HEK293 (cell line): ENCODE measurements at regions not wholly inside any gene's neighbourhood (a gene's known extent, or its start where the extent isn't known, plus 50 kb on each side); places are given as distances from the start of the nearest gene placed in this dataset.
A peak's percentile ranks its signal among the peaks of the same experiment; 100 is the strongest.

Experiments used
- CTCF ChIA-PET: fragments of 350-600 bp; formaldehyde crosslinking; extraction: SDS; loops from one replicate; lab custom pipeline; 2021; ENCODE audit warnings: antibody characterized with exemption; lab: Yijun Ruan, JAX
- POLR2A ChIA-PET: fragments of 300-600 bp; formaldehyde crosslinking; extraction: SDS; loops from one replicate; lab custom pipeline; 2020; ENCODE audit warnings: antibody characterized with exemption, inconsistent platforms; lab: Yijun Ruan, JAX
- H3K27ac ChIP-seq: fragments of 200-500 bp; sonication (Bioruptor generic); 2 replicates; pipeline ENCODE4 v1.5.1; 2014; ENCODE audit warnings: low read depth, low read length, control low read depth, inconsistent platforms; ENCODE audit errors: extremely low read depth
- H3K36me3 ChIP-seq, 2 experiments: fragments of 200-500 bp in 1 of 2; sonication (Bioruptor generic) in 1 of 2; 1 replicate in 1 of 2; 2 replicates in 1 of 2; pipeline ENCODE4 v1.5.1; 2014 to 2017; ENCODE audit warnings: inconsistent platforms in 2 of 2, low read length in 2 of 2; ENCODE audit not compliant: control insufficient read depth in 2 of 2, insufficient read depth in 1 of 2
- H3K4me1 ChIP-seq: fragments of 200-500 bp; sonication (Bioruptor generic); 2 replicates; pipeline ENCODE4 v1.5.1; 2014; ENCODE audit warnings: mild to moderate bottlenecking, low read length, inconsistent platforms; ENCODE audit not compliant: control insufficient read depth, insufficient read depth
- H3K4me3 ChIP-seq: 2 replicates; pipeline ENCODE4 v1.5.1; 2011; ENCODE audit warnings: low read depth, mild to moderate bottlenecking, control low read depth, low read length, moderate library complexity
- H3K9me3 ChIP-seq: fragments of 200-500 bp; sonication (Bioruptor generic); 2 replicates; pipeline ENCODE4 v1.5.1; 2014; ENCODE audit warnings: low read depth, low read length, inconsistent platforms; ENCODE audit not compliant: control insufficient read depth, insufficient read depth
- GFI1B ChIP-seq: fragments of 450-650 bp; formaldehyde crosslinking; IDR thresholded peaks from 2 replicates; pipeline ENCODE4 v1.5.1; 2016; ENCODE audit warnings: missing biosample characterization, missing genetic modification characterization
- GLIS1 ChIP-seq: fragments of 450-650 bp; formaldehyde crosslinking; IDR thresholded peaks from 2 replicates; pipeline ENCODE4 v1.5.1; 2016; ENCODE audit warnings: missing biosample characterization, missing genetic modification characterization
- HOXC10 ChIP-seq: sonication (generic); formaldehyde crosslinking; IDR thresholded peaks from 2 replicates; pipeline ENCODE4 v1.8.1; 2023; ENCODE audit warnings: mild to moderate bottlenecking, missing genetic modification reagents
- HOXD13 ChIP-seq: sonication (generic); formaldehyde crosslinking; IDR thresholded peaks from 2 replicates; pipeline ENCODE4 v1.8.0; 2022; ENCODE audit warnings: missing genetic modification reagents, borderline replicate concordance
- KLF17 ChIP-seq: fragments of 450-650 bp; formaldehyde crosslinking; IDR thresholded peaks from 2 replicates; pipeline ENCODE4 v1.5.1; 2016; ENCODE audit warnings: missing biosample characterization, missing genetic modification characterization
- PRDM2 ChIP-seq: fragments of 450-650 bp; formaldehyde crosslinking; IDR thresholded peaks from 2 replicates; pipeline ENCODE4 v1.5.1; 2016; ENCODE audit warnings: missing biosample characterization, missing genetic modification characterization, borderline replicate concordance
- ZFP3 ChIP-seq: fragments of 450-650 bp; formaldehyde crosslinking; IDR thresholded peaks from 2 replicates; pipeline ENCODE4 v1.5.1; 2016; ENCODE audit warnings: low read depth, missing biosample characterization, missing genetic modification characterization
- ZIC2 ChIP-seq: fragments of 450-650 bp; formaldehyde crosslinking; IDR thresholded peaks from 2 replicates; pipeline ENCODE4 v1.5.1; 2016; ENCODE audit warnings: missing biosample characterization, missing genetic modification characterization
- ZNF112 ChIP-seq: fragments of 450-650 bp; formaldehyde crosslinking; IDR thresholded peaks from 2 replicates; pipeline ENCODE4 v1.5.0; 2017; ENCODE audit warnings: missing biosample characterization, missing genetic modification characterization
- ZNF16 ChIP-seq: fragments of 450-650 bp; formaldehyde crosslinking; IDR thresholded peaks from 2 replicates; pipeline ENCODE4 v1.5.1; 2016; ENCODE audit warnings: low read depth, missing biosample characterization, missing genetic modification characterization
- ZNF266 ChIP-seq: fragments of 450-650 bp; formaldehyde crosslinking; IDR thresholded peaks from 2 replicates; pipeline ENCODE4 v1.5.1; 2016; ENCODE audit warnings: missing biosample characterization, missing genetic modification characterization, low read depth
- ZNF280D ChIP-seq: fragments of 450-650 bp; formaldehyde crosslinking; IDR thresholded peaks from 2 replicates; pipeline ENCODE4 v1.5.1; 2016; ENCODE audit warnings: missing biosample characterization, missing genetic modification characterization
- ZNF501 ChIP-seq: fragments of 450-650 bp; formaldehyde crosslinking; IDR thresholded peaks from 2 replicates; pipeline ENCODE4 v1.5.1; 2016; ENCODE audit warnings: missing biosample characterization, missing genetic modification characterization
- ZNF600 ChIP-seq: fragments of 450-650 bp; formaldehyde crosslinking; IDR thresholded peaks from 2 replicates; pipeline ENCODE4 v1.5.1; 2016; ENCODE audit warnings: missing biosample characterization, missing genetic modification characterization
- ZNF654 ChIP-seq: fragments of 450-650 bp; formaldehyde crosslinking; IDR thresholded peaks from 2 replicates; pipeline ENCODE4 v1.5.1; 2016; ENCODE audit warnings: low read depth, missing biosample characterization, missing genetic modification characterization
- ZNF704 ChIP-seq: fragments of 450-650 bp; formaldehyde crosslinking; IDR thresholded peaks from 2 replicates; pipeline ENCODE4 v1.5.1; 2016; ENCODE audit warnings: missing biosample characterization, missing genetic modification characterization
- ZNF76 ChIP-seq: fragments of 450-650 bp; formaldehyde crosslinking; IDR thresholded peaks from 2 replicates; pipeline ENCODE4; 2016; ENCODE audit warnings: low read depth, missing biosample characterization, missing genetic modification characterization, borderline replicate concordance
- ZNF777 ChIP-seq: fragments of 450-650 bp; formaldehyde crosslinking; IDR thresholded peaks from 2 replicates; pipeline ENCODE4 v1.5.1; 2017; ENCODE audit warnings: missing biosample characterization, missing genetic modification characterization, borderline replicate concordance
- ZSCAN16 ChIP-seq: fragments of 450-650 bp; formaldehyde crosslinking; IDR thresholded peaks from 2 replicates; pipeline ENCODE4 v1.5.1; 2016; ENCODE audit warnings: missing biosample characterization, missing genetic modification characterization

- no peak overlapping the region for H3K27ac ChIP-seq
- no peak overlapping the region for H3K4me3 ChIP-seq
- TF ChIP-seq HOXC10 (no peak), GFI1B (no peak), ZNF76 (tag by site-specific recombination) (no peak), ZNF501 (tag by site-specific recombination) (no peak), HOXD13 (CRISPR knock-in tag) (no peak), ZSCAN16 (tag by site-specific recombination) (no peak), ZNF280D (tag by site-specific recombination) (no peak)
- ChIA-PET POLR2A (no interaction called here), CTCF (no interaction called here)
- H3K4me1 ChIP-seq: no peaks in the 10 kb centered on the region
- no peaks in the 10 kb centered on the region for H3K9me3 ChIP-seq
- H3K36me3 ChIP-seq: no peaks in the 10 kb centered on the region
Measured at GRCh38 chr13:99813336-99814095, 158.1 kb downstream of the ZIC5 start.

GRCh38 chr13:99812625-99813024 lies 158.9 kb downstream of the ZIC5 start:
- H3K27ac ChIP-seq: no peak overlapping the region
- POLR2A ChIA-PET: no interaction called here

GRCh38 chr13:99811067-99811700 lies 160.4 kb downstream of the ZIC5 start:
- Histone ChIP-seq H3K9me3 (no peaks in the 10 kb centered on the region), H3K4me3 (no peak overlapping the region), H3K27ac (no peak overlapping the region), H3K36me3 (no peaks in the 10 kb centered on the region), H3K4me1 (no peaks in the 10 kb centered on the region)
- ChIA-PET CTCF (no interaction called here), POLR2A (no interaction called here)
- no peak for TF ChIP-seq ZNF704
- TF ChIP-seq GLIS1 (tag by site-specific recombination): 0 out of 2 replicates have a peak, but pooled peaks have one; percentile 15
- peak; percentile 68 for TF ChIP-seq ZIC2 (tag by site-specific recombination)
- no peak for TF ChIP-seq PRDM2 (tag by site-specific recombination)
- TF ChIP-seq ZNF16 (tag by site-specific recombination): no peak

More at GRCh38 chr13:99812625-99813024, 158.9 kb downstream of the ZIC5 start:
- H3K4me1 ChIP-seq: no peaks in the 10 kb centered on the region
- H3K9me3 ChIP-seq: no peaks in the 10 kb centered on the region
- TF ChIP-seq ZNF600: peak; percentile 34; the same call in 1 of the 2 replicates
- no peak for TF ChIP-seq ZNF777 (tag by site-specific recombination)
- no peak for TF ChIP-seq ZNF266 (tag by site-specific recombination)
- no peak for TF ChIP-seq KLF17 (tag by site-specific recombination)
- TF ChIP-seq ZFP3 (tag by site-specific recombination): no peak
- no peak for TF ChIP-seq ZNF654
- TF ChIP-seq ZNF112 (tag by site-specific recombination): no peak
- H3K36me3 ChIP-seq: no peaks in the 10 kb centered on the region
- no peak overlapping the region for H3K4me3 ChIP-seq
- CTCF ChIA-PET: interaction anchor here (0.6 kb wide), 1 partner anchor 209 kb away, joined by 4 read pairs; no protein-coding TSS in a partner anchor
